ENCODE measurements at regions not wholly inside any gene's neighbourhood (a gene's known extent, or its start where the extent isn't known, plus 50 kb on each side); places are given as distances from the start of the nearest gene placed in this dataset.

DNA sequence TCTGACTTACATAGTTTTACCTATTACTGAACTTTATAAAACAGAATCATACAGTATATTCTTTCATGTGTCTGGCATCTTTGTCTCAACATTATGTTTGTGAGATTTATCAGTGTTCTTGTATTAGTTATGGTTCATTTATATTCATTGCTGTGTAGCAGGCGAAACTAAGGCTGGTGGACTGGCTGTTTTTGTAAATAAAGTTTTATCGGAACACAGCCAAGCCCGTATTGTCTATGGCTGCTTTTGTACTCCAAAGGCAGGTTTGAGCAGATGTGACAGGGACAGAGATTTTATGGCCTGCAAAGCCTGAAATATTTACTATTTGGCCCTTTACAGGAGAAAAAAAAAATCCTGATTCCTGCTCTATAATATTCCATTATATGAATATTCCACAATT is 405.8 kb upstream of the RGS6 start:
- Histone ChIP-seq H3K4me3 (ENCODE audit: low read length) (no peak overlapping the region), H3K27ac (ENCODE audit: low read depth in 1 of 2, low read length in 2 of 2) (no peak overlapping the region), H3K27me3 (ENCODE audit: control insufficient read depth in 1 of 2, insufficient read depth in 2 of 2, low read length in 2 of 2) (no peaks in the 10 kb centered on the region), H3K4me1 (ENCODE audit: insufficient read depth, low read length) (no peaks in the 10 kb centered on the region), H3K9me3 (ENCODE audit: control insufficient read depth in 1 of 2, insufficient read depth in 1 of 2, low read length in 2 of 2) (no peaks in the 10 kb centered on the region), H3K36me3 (ENCODE audit: insufficient read depth, low read length) (peaks cover 5% of the 10 kb centered on the region)
- Mint-ChIP-seq H3K9me3 (no peaks in the 10 kb centered on the region), H3K4me3 (no peak overlapping the region), H3K36me3 (ENCODE audit: low read depth) (peaks cover 31% of the 10 kb centered on the region), H3K27me3 (no peaks in the 10 kb centered on the region), H3K27ac (no peak overlapping the region), H3K4me1 (ENCODE audit: low read depth) (peaks cover 9% of the 10 kb centered on the region)
- DNase-seq: no peak
- ChIA-PET CTCF (no interaction called here), POLR2A (no interaction called here)
- no peak for TF ChIP-seq CTCF (IDR thresholded peaks at IDR 0.05)
- no peak for ATAC-seq (ENCODE audit: poor library complexity)
- intact Hi-C loops (cut with DNase I, micrococcal nuclease): no loop called here

- Histone ChIP-seq H3K4me3 (ENCODE audit: low read length) (no peak overlapping the region), H3K27ac (ENCODE audit: low read depth in 1 of 2, low read length in 2 of 2) (no peak overlapping the region), H3K27me3 (ENCODE audit: control insufficient read depth in 1 of 2, insufficient read depth in 2 of 2, low read length in 2 of 2) (no peaks in the 10 kb centered on the region), H3K36me3 (ENCODE audit: insufficient read depth, low read length) (peaks cover 5% of the 10 kb centered on the region), H3K9me3 (ENCODE audit: control insufficient read depth in 1 of 2, insufficient read depth in 1 of 2, low read length in 2 of 2) (no peaks in the 10 kb centered on the region), H3K4me1 (ENCODE audit: insufficient read depth, low read length) (no peaks in the 10 kb centered on the region)
- Mint-ChIP-seq H3K27ac (no peak overlapping the region), H3K4me3 (no peak overlapping the region), H3K4me1 (ENCODE audit: low read depth) (no peaks in the 10 kb centered on the region), H3K9me3 (no peaks in the 10 kb centered on the region), H3K27me3 (no peaks in the 10 kb centered on the region), H3K36me3 (ENCODE audit: low read depth) (peaks cover 37% of the 10 kb centered on the region)
- ChIA-PET POLR2A (interaction anchor here (0.7 kb wide), 1 partner anchor 15 kb away, joined by 5 read pairs; no protein-coding TSS in a partner anchor), CTCF (no interaction called here)
- ATAC-seq (ENCODE audit: poor library complexity) (no peak), DNase-seq (no peak)
- TF ChIP-seq CTCF (IDR thresholded peaks at IDR 0.05): no peak
- intact Hi-C loops (cut with DNase I, micrococcal nuclease): no loop called here
Observed at GRCh38 chr14:71527838-71528237, 404.4 kb upstream of the RGS6 start.

GRCh38 chr14:71529848-71530247 is 402.4 kb upstream of the RGS6 start:
- no peak for ATAC-seq (ENCODE audit: poor library complexity)
- ChIA-PET POLR2A (no interaction called here), CTCF (no interaction called here)
- H3K36me3 ChIP-seq (ENCODE audit: insufficient read depth, low read length): peaks cover 5% of the 10 kb centered on the region
- no peak overlapping the region for H3K27ac Mint-ChIP-seq
- no peaks in the 10 kb centered on the region for H3K4me1 Mint-ChIP-seq (ENCODE audit: low read depth)
- intact Hi-C loops (cut with DNase I, micrococcal nuclease): no loop called here
- H3K4me1 ChIP-seq (ENCODE audit: insufficient read depth, low read length): no peaks in the 10 kb centered on the region
- no peaks in the 10 kb centered on the region for H3K9me3 Mint-ChIP-seq
- no peak overlapping the region for H3K4me3 ChIP-seq (ENCODE audit: low read length)
- peak in 1 of 14 experiments; percentile 0 for DNase-seq
- H3K4me3 Mint-ChIP-seq: no peak overlapping the region
- TF ChIP-seq CTCF (IDR thresholded peaks at IDR 0.05): no peak
- no peaks in the 10 kb centered on the region for H3K27me3 ChIP-seq (ENCODE audit: control insufficient read depth in 1 of 2, insufficient read depth in 2 of 2, low read length in 2 of 2)
- peaks cover 33% of the 10 kb centered on the region for H3K36me3 Mint-ChIP-seq (ENCODE audit: low read depth)
- H3K27ac ChIP-seq (ENCODE audit: low read depth in 1 of 2, low read length in 2 of 2): no peak overlapping the region
- no peaks in the 10 kb centered on the region for H3K27me3 Mint-ChIP-seq
- no peaks in the 10 kb centered on the region for H3K9me3 ChIP-seq (ENCODE audit: control insufficient read depth in 1 of 2, insufficient read depth in 1 of 2, low read length in 2 of 2)
